HCT116 (cell line): ENCODE measurements at regions not wholly inside any gene's neighbourhood (a gene's known extent, or its start where the extent isn't known, plus 50 kb on each side); places are given as distances from the start of the nearest gene placed in this dataset.

ENCODE experiments used
- CTCF ChIP-seq, 3 experiments: fragments of 200-600 bp in 1 of 3; sonication (generic) in 1 of 3; IDR thresholded peaks in 2 of 3; conservative IDR thresholded peaks in 1 of 3; 2 replicates each; pipeline ENCODE4 v1.5.1; 2012 to 2017; ENCODE audit warnings: low read depth in 2 of 3, low read length in 2 of 3, antibody characterized with exemption in 1 of 3, borderline replicate concordance in 1 of 3, control low read depth in 1 of 3, mild to moderate bottlenecking in 1 of 3, mixed read lengths in 1 of 3, mixed run types in 1 of 3, moderate library complexity in 1 of 3; ENCODE audit not compliant: insufficient read depth in 1 of 3
- MAX ChIP-seq: IDR thresholded peaks from 2 replicates; pipeline ENCODE4 v1.6.1; 2012
- POLR2AphosphoS5 ChIP-seq: IDR thresholded peaks from 2 replicates; pipeline ENCODE4 v1.6.1; 2011; ENCODE audit warnings: mild to moderate bottlenecking, low read depth, low read length, moderate library complexity

- TF ChIP-seq CTCF (IDR thresholded peaks at IDR 0.05 in 2 of 3, conservative IDR thresholded peaks at IDR 0.05 in 1 of 3; ENCODE audit: borderline replicate concordance in 1 of 3, insufficient read depth in 1 of 3, low read depth in 2 of 3, low read length in 2 of 3) (peak; percentile 24 to 48 (median 44); a peak in 4 of 6 replicates), POLR2AphosphoS5 (no peak), MAX (no peak)
These were observed 180.1 kb upstream of the S100G start for GRCh38 chrX:16469870-16470269.
